GM13976 (cell line): ENCODE measurements at regions not wholly inside any gene's neighbourhood (a gene's known extent, or its start where the extent isn't known, plus 50 kb on each side); places are given as distances from the start of the nearest gene placed in this dataset.
"Not testable (repeated sequence)": the region's sequence is repeated elsewhere in the genome, so short reads cannot be mapped to it uniquely, and the experiment has no call there.

ENCODE experiments used
- DNase-seq: peaks from one replicate; pipeline ENCODE4 v3.0.0; 2012; ENCODE audit warnings: low spot score
- in situ Hi-C: fragments of 300-500 bp; cut with MboI; formaldehyde crosslinking; loops from one replicate; pipeline ENCODE4 v1.12.0; 2022; ENCODE audit warnings: low sequenced_read_pairs, mixed read lengths, inconsistent platforms; ENCODE audit not compliant: unreplicated experiment
- TF ChIP-seq, protein P1 (sequence below): IDR thresholded peaks from 2 replicates; pipeline ENCODE4 v1.5.1; 2012; ENCODE audit warnings: borderline replicate concordance, mild to moderate bottlenecking; ENCODE audit not compliant: insufficient read depth; ENCODE audit errors: extremely low read depth, missing control alignments, control extremely low read depth

DNA sequence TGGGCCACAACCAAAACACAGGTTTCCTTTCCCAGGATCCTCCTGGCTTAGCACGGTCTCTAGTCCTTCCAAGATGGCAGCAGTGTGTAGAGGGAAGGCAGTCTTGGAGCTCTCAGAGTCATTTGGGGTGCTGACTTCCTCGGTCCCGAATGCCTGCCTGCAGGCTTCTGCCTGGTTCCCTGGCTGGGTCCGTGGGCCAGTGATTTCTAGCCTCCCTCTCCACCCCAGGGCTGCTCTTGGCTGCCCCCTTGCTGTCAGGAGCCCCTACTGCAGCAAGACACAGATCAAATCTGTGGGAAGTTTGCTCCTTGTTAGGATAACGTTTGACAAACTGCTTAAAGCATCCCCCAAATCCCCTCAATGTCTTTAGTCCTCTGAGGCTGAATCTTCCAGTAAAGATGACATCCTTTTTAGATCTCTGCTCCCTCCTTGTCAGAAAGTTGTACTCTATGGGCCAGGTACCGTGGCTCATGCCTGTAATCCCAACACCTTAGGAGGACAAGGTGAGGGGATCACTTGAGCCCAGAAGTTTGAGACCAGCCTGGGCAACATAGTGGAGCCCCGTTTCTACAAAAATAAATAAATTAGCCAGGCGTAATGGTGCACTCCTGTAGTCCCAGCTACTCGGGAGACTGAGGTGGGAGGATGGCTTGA lies 272.5 kb downstream of the RRAGC start:
- TF ChIP-seq, protein P1, sequence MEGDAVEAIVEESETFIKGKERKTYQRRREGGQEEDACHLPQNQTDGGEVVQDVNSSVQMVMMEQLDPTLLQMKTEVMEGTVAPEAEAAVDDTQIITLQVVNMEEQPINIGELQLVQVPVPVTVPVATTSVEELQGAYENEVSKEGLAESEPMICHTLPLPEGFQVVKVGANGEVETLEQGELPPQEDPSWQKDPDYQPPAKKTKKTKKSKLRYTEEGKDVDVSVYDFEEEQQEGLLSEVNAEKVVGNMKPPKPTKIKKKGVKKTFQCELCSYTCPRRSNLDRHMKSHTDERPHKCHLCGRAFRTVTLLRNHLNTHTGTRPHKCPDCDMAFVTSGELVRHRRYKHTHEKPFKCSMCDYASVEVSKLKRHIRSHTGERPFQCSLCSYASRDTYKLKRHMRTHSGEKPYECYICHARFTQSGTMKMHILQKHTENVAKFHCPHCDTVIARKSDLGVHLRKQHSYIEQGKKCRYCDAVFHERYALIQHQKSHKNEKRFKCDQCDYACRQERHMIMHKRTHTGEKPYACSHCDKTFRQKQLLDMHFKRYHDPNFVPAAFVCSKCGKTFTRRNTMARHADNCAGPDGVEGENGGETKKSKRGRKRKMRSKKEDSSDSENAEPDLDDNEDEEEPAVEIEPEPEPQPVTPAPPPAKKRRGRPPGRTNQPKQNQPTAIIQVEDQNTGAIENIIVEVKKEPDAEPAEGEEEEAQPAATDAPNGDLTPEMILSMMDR: peak; percentile 95
- in situ Hi-C loops: loop anchor here (10.0 kb wide), 1 partner anchor 562 kb away; no protein-coding TSS in a partner anchor
- DNase-seq: peak; percentile 84

DNA sequence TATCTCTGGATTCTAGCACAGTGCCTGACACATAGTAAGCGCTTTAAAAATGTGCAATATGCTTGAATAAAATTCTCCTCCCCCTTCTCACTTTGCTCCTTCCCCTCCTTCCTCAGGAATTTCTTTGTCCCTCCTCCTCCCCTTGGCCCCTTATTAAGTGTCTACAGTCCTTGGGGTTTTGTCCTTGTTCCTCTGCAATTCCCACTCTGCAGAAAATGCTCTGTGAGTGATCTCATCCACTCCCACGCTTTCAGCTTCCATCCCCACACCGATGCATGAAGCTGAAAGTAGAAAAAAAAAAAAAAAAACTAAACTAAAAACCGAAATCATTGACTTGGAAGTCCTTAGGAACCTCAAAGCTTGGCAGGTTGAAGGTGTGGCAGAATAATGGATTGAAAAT lies 273.6 kb downstream of the RRAGC start:
- no peak for DNase-seq
- TF ChIP-seq, protein P1: no peak
- in situ Hi-C loops: loop anchor here (10.0 kb wide), 1 partner anchor 561 kb away; no protein-coding TSS in a partner anchor

DNA sequence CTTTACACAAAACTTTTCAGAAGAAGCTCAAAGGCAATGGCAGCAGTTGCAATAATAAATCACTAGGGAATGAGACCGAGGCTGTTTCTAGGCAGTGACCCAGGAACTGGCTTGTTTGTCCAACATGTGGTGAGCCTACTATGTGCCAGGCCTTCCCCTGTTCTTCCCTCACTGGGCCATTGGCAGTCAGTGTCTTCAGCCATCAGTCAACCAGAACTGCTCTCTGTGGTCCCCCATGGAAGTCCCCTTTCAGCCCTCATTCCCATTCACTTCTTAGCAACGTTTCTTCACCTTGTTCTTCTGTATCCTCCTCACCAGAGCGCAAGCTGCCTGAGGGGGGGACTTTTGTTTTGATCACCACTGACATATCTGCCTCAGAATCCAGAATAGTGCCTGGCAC lies 274.1 kb downstream of the RRAGC start:
- no peak for DNase-seq
- TF ChIP-seq, protein P1: no peak
- in situ Hi-C loops: loop anchor here (10.0 kb wide), 1 partner anchor 561 kb away; no protein-coding TSS in a partner anchor

DNA sequence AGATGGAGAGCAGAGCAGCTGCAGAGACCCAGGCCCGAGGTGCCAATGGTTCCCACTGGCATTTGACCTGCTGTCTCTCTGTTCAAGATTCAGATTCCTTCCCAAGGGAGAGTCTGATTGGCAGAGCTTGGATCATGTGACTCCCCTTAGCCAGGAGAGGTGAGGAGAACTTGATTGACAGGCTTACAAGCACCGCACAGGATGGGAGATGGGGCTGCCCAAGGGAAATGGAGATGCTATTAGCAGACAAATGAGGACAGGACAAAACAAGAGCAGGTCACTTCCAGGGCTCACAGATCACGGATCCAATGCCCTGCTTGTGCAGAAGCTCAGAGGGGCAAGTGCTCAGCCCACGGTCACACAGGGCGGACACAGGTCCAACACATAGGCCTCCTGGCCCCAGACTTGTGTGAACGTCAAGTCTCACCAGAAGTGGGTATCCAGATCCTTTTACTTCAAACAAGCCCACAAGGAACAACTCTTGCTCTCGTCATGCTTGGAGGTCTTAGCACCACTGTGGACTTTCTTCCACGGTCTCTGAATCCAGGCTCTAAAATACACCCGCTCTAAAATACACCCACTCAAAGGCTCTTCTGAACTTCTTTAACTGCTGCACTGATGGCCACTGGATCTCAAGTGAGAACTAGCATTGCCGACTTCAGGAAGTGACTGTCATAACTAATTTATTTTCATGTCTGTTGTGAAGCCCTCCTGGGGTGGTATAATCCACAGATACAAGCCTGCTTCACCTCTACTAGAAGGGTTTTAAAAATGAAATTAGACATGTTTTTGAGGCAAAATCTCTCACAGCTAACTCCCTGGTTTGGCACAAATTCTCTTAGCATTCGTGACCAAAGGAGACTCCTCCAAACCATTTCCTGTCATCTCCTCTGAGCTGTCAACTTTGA lies 274.9 kb downstream of the RRAGC start:
- TF ChIP-seq, protein P1: no peak
- in situ Hi-C loops: loop anchor here (10.0 kb wide), 1 partner anchor 560 kb away; no protein-coding TSS in a partner anchor
- no peak for DNase-seq

DNA sequence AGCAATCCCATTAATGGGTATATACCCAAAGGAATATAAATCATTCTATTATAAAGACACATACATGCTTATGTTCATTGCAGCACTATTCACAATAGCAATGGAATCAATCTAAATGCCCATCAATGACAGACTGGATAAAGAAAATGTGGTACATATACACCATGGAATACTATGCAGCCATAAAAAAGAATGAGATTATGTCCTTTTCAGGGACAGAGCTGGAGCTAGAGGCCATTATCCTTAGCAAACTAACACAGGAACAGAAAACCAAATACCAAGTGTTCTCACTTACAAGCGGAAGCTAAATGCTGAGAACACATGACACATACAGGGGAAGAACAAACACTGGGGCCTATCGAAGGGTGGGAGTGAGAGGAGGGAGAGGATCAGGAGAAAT lies 276.3 kb downstream of the RRAGC start:
- in situ Hi-C loops: loop anchor here (10.0 kb wide), 1 partner anchor 558 kb away; no protein-coding TSS in a partner anchor

DNA sequence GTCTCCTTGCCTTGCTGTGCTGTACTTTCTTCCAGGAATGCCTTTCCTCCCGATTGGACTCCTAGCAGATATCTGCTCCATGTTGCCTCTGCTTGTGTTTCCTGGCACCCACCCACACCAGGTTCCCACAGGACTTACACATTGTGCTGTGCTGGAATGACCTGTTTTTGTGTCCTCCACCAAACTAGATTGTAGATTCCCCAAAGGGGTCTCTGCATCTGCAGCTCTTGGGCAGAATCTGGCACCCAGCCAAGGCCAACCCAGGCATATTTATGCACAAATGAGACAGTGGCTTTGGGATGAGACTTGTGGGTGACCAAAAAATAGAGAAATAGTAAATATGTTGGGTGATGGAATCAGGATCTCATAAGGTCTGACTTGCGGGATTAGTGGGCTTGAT lies 278.2 kb downstream of the RRAGC start:
- in situ Hi-C loops: loop anchor here (10.0 kb wide), 1 partner anchor 557 kb away; no protein-coding TSS in a partner anchor
- TF ChIP-seq, protein P1: no peak
- DNase-seq: no peak

More for the DNA sequence above, 276.3 kb downstream of the RRAGC start:
- DNase-seq: not testable (repeated sequence)
